ENCODE measurements at regions not wholly inside any gene's neighbourhood (a gene's known extent, or its start where the extent isn't known, plus 50 kb on each side); places are given as distances from the start of the nearest gene placed in this dataset.

DNA sequence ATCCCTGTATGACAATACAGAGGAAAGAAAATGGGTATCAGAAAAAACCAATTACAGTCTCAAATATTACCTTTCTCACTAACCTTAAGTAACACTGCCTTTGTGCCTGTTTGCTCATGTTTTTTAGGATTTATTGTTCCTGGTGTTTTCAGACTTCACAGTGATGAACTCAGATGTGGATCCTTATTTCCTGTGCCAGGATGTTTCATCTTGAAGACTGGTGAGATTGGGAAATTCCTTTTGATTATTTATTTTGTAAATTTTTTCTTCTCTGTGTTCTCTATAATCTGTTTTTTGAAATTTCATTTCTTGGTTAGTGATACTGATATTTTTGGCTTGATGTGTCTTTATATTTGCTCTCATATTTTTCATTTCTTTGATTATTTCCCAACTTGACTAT lies 142.4 kb upstream of the GRIN3A start:
- TF ChIP-seq, protein P1, sequence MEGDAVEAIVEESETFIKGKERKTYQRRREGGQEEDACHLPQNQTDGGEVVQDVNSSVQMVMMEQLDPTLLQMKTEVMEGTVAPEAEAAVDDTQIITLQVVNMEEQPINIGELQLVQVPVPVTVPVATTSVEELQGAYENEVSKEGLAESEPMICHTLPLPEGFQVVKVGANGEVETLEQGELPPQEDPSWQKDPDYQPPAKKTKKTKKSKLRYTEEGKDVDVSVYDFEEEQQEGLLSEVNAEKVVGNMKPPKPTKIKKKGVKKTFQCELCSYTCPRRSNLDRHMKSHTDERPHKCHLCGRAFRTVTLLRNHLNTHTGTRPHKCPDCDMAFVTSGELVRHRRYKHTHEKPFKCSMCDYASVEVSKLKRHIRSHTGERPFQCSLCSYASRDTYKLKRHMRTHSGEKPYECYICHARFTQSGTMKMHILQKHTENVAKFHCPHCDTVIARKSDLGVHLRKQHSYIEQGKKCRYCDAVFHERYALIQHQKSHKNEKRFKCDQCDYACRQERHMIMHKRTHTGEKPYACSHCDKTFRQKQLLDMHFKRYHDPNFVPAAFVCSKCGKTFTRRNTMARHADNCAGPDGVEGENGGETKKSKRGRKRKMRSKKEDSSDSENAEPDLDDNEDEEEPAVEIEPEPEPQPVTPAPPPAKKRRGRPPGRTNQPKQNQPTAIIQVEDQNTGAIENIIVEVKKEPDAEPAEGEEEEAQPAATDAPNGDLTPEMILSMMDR (IDR thresholded peaks at IDR 0.05) = no peak
- TF ChIP-seq POLR2AphosphoS5 (IDR thresholded peaks at IDR 0.05; ENCODE audit: low read depth, low read length) = no peak
- TF ChIP-seq, protein P2, sequence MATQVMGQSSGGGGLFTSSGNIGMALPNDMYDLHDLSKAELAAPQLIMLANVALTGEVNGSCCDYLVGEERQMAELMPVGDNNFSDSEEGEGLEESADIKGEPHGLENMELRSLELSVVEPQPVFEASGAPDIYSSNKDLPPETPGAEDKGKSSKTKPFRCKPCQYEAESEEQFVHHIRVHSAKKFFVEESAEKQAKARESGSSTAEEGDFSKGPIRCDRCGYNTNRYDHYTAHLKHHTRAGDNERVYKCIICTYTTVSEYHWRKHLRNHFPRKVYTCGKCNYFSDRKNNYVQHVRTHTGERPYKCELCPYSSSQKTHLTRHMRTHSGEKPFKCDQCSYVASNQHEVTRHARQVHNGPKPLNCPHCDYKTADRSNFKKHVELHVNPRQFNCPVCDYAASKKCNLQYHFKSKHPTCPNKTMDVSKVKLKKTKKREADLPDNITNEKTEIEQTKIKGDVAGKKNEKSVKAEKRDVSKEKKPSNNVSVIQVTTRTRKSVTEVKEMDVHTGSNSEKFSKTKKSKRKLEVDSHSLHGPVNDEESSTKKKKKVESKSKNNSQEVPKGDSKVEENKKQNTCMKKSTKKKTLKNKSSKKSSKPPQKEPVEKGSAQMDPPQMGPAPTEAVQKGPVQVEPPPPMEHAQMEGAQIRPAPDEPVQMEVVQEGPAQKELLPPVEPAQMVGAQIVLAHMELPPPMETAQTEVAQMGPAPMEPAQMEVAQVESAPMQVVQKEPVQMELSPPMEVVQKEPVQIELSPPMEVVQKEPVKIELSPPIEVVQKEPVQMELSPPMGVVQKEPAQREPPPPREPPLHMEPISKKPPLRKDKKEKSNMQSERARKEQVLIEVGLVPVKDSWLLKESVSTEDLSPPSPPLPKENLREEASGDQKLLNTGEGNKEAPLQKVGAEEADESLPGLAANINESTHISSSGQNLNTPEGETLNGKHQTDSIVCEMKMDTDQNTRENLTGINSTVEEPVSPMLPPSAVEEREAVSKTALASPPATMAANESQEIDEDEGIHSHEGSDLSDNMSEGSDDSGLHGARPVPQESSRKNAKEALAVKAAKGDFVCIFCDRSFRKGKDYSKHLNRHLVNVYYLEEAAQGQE (IDR thresholded peaks at IDR 0.05; ENCODE audit: insufficient read depth in 1 of 2, low read depth in 2 of 2, low read length in 1 of 2) = no peak
